GM12891 (cell line): ENCODE measurements at regions not wholly inside any gene's neighbourhood (a gene's known extent, or its start where the extent isn't known, plus 50 kb on each side); places are given as distances from the start of the nearest gene placed in this dataset.
"Not testable (repeated sequence)": the region's sequence is repeated elsewhere in the genome, so short reads cannot be mapped to it uniquely, and the experiment has no call there.

Experiments used
- DNase-seq: peaks from one replicate; pipeline ENCODE4 v3.0.0; 2011; ENCODE audit warnings: low spot score; ENCODE audit not compliant: insufficient read length
- FAIRE-seq: peaks from 2 replicates; lab custom pipeline; 2011; peaks lifted over from hg19 to GRCh38; lab: Jason Lieb, UNC
- PAX5 ChIP-seq: IDR thresholded peaks from 2 replicates; pipeline ENCODE4 v1.6.1; 2011; ENCODE audit warnings: low read length, moderate library complexity, mild to moderate bottlenecking; ENCODE audit not compliant: insufficient read depth, severe bottlenecking
- POLR2A ChIP-seq: IDR thresholded peaks from 2 replicates; pipeline ENCODE4 v1.6.1; 2011; ENCODE audit warnings: low read depth, low read length, control low read depth
- POLR2AphosphoS5 ChIP-seq: IDR thresholded peaks from 2 replicates; pipeline ENCODE4 v1.6.1; 2011; ENCODE audit warnings: low read depth, low read length, control low read depth
- POU2F2 ChIP-seq: IDR thresholded peaks from 2 replicates; pipeline ENCODE4 v1.6.1; 2011; ENCODE audit warnings: low read depth, mild to moderate bottlenecking, control low read depth, low read length, moderate library complexity
- SPI1 ChIP-seq: IDR thresholded peaks from 2 replicates; pipeline ENCODE4 v1.6.1; 2011; ENCODE audit warnings: low read depth, low read length, control low read depth
- TAF1 ChIP-seq: IDR thresholded peaks from 2 replicates; pipeline ENCODE4 v1.6.1; 2011; ENCODE audit warnings: low read depth, low read length, control low read depth

DNA sequence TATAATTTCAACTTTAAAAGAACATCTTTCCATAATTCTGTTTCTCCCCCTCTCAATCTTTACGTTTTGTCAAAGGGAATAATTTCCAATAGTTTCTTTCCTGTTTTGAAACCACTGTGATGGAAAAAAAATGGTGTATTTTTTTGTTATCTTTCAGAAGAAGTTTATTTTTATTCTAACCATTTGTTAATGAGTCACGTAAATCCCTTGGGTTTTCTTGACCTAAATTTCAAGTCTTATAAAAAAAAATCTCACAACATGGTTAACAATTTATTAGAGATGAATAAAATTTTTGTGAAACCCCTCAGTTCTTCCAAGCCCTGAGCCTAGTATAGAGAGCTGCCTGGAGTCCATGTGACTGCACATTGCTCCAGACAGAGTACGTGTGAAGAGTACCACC is 106.1 kb upstream of the FBXL17 start:
- DNase-seq (no peak), FAIRE-seq (no peak)
- no peak for TF ChIP-seq POLR2AphosphoS5
- no peak for TF ChIP-seq SPI1
- no peak for TF ChIP-seq POU2F2
- TF ChIP-seq POLR2A = no peak
- no peak for TF ChIP-seq PAX5
- no peak for TF ChIP-seq TAF1

DNA sequence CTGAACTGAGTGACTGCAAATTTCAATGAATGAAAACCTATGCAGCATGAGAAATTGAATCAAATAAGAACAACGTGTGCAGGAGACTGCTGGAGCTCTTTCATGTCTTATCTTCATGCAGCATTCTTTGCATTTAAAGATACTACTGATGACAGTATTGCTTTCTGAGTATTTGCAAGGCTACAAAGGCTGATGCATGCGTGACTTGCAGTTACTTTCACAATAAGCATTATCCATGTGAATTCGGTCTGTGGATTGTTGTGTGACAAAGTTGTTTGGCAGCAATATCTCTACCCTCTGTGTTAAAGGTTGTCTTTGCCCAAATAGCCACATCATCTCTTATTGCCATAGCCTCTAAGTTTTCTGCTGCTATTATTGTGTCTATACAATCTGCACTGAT is 102.1 kb upstream of the FBXL17 start:
- DNase-seq (no peak), FAIRE-seq (no peak)
- no peak for TF ChIP-seq PAX5
- TF ChIP-seq POLR2A = no peak
- no peak for TF ChIP-seq SPI1
- TF ChIP-seq TAF1 = no peak
- TF ChIP-seq POU2F2 = no peak
- no peak for TF ChIP-seq POLR2AphosphoS5

DNA sequence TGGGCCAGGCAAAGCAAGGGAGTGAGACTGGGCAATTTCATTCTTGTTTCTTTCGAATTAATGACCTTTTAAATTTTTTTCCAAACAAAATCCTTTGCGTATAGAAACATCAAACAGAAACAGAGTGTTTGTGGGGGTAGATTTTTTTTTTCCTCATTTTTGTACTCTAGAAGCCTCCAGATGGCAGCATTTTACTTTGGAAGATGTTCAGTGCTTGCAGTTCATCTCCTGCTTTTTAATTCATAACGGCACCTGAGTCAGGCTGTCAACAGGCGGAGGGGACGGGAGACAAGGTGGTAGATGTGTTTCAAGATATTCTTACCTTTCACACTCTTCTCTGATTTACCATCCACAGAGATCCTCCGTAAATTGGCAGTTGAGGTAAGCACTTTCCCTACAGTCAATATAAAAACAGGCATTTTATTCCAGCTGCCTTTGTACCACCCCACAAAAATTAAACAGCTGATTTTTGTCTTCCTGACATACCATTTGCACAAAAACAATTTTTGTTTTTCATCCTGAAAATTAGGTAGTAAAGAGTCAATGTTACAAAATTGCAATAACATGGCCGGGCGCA is 99.5 kb upstream of the FBXL17 start:
- DNase-seq = no peak
- TF ChIP-seq SPI1 = no peak
- no peak for TF ChIP-seq PAX5
- TF ChIP-seq TAF1 = no peak
- TF ChIP-seq POLR2AphosphoS5 = no peak
- no peak for TF ChIP-seq POLR2A
- no peak for TF ChIP-seq POU2F2
- peak; percentile 84 for FAIRE-seq

DNA sequence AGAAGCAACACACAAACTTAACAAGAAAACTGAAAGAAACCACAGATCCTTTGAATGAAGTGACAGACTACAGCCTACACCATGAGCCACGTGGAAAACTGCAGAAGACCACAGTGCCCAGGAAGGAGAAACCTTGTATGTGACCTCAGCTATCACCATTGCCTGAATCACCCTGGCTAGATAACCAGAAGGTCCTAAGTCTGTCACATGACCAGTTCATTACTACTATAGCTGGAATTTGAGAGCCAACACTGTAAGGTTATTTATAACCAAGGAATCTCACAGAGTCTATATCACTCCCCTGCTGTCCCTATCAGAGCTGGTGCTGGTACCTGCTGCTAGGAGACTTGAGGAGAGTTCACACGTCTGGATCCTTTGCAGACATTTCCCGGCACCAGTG is 90.3 kb upstream of the FBXL17 start:
- no peak for TF ChIP-seq SPI1
- TF ChIP-seq TAF1 = no peak
- no peak for TF ChIP-seq POU2F2
- no peak for TF ChIP-seq POLR2AphosphoS5
- no peak for TF ChIP-seq POLR2A
- no peak for TF ChIP-seq PAX5
- no peak for DNase-seq
- FAIRE-seq = no peak

DNA sequence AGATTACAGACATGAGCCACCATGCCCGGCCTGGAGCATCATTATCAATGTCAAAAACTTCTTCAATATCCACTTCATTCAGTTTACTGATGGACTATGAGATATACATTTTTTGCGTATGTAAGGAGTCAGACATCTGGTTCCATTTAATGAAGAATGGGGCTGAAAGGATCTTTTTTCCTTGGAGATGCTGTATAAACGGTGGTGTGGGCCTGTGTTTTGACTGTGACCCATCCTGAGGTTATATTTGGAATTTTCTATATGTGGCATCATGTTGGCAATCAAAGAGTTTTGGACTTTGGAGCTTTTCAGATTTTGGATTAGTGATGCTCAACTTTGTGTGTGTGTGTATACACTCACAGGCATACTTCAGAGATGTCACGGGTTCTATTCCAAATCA is 85.7 kb upstream of the FBXL17 start:
- TF ChIP-seq PAX5 (no peak), TAF1 (no peak), SPI1 (no peak), POLR2A (no peak), POU2F2 (no peak), POLR2AphosphoS5 (no peak)
- FAIRE-seq = no peak
- DNase-seq = no peak

DNA sequence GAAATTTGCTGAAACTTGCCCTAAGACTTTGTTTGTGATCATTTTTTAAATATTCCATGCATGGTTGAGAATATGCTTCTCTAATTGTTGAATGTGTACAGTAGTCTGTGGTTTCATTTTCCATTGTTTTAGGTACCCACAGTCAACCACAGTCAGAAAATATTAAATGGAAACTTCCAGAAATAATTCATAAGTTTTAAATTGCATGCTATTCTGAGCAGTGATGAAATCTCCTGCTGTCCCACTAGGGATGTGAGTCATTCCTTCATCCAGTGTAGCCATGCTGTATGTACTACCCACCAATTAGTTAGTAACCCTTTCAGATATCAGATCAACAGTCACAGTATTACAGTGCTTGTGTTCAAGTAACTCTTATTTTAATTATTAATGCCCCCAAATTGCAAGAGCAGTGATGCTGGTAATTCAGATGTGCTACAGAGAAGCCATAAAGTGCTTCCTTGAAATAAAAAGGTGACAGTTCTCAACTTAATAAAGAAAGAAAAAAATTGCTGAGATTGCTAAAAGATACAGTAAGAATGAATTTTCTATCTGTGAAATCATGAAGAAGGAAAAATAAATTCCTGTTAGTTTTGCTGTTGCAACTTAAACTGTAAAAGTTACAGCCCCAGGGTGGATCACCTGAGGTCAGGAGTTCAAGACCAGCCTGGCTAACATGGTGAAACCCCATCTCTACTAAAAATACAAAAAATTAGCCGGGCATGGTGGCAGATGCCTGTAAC is 79.9 kb upstream of the FBXL17 start:
- TF ChIP-seq PAX5 (no peak), POU2F2 (no peak), TAF1 (no peak), POLR2AphosphoS5 (no peak), POLR2A (no peak), SPI1 (no peak)
- no peak for DNase-seq
- FAIRE-seq = no peak

DNA sequence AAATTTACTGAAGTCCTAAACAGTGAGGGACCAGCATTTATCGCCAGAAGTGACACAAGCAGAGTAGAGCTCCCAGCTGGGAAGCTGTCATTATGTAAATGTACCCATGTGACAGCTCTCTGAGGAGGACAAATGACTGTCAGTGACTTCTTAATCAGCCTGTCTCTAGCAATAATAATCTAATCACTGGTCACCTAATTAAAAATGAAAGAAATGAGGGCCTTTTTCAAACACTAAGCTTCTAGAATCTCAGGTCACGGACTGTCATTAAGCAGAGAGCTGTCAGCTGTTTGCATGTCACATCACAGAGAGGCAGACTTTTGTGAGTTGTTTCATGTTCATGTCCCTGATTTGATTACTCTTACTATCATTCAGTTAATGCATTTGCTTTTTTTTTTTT is 77.9 kb upstream of the FBXL17 start:
- no peak for TF ChIP-seq POLR2A
- no peak for TF ChIP-seq POLR2AphosphoS5
- no peak for TF ChIP-seq TAF1
- no peak for TF ChIP-seq SPI1
- TF ChIP-seq PAX5 = no peak
- no peak for TF ChIP-seq POU2F2
- FAIRE-seq = no peak
- DNase-seq = no peak

DNA sequence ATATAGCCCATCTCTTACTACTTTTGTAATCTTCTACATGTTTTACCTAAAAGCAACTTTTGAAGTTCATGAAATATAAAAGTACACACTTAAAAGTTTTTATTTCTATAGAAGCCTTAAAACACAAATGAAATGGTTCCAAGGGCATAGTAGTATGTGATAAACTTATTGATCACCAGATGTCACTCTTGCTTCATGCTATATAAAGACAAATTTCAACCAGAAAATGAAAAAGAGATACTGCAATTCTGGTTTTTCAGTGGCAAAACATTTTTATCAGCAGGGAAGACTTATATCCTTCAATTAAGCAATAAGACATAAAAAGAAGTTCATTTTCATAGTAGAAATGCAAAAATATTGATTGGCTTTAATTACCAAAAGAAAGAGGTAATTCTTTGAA is 69.4 kb upstream of the FBXL17 start:
- FAIRE-seq = no peak
- TF ChIP-seq POU2F2 = no peak
- no peak for TF ChIP-seq SPI1
- TF ChIP-seq TAF1 = no peak
- TF ChIP-seq PAX5 = no peak
- TF ChIP-seq POLR2A = no peak
- TF ChIP-seq POLR2AphosphoS5 = no peak
- DNase-seq = no peak

DNA sequence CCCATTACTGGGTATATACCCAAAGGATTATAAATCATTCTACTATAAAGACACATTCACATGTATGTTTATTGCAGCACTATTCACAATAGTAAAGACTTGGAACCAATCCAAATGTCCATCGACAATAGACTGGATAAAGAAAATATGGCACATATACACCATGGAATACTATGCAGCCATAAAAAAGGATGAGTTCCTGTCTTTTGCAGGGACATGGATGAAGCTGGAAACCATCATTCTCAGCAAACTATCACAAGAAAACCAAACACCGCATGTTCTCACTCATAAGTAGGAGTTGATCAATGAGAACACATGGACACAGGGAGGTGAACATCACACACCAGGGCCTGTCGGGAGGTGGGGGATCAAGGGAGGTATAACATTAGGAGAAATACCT is 62.2 kb upstream of the FBXL17 start:
- not testable (repeated sequence) for DNase-seq, FAIRE-seq

DNA sequence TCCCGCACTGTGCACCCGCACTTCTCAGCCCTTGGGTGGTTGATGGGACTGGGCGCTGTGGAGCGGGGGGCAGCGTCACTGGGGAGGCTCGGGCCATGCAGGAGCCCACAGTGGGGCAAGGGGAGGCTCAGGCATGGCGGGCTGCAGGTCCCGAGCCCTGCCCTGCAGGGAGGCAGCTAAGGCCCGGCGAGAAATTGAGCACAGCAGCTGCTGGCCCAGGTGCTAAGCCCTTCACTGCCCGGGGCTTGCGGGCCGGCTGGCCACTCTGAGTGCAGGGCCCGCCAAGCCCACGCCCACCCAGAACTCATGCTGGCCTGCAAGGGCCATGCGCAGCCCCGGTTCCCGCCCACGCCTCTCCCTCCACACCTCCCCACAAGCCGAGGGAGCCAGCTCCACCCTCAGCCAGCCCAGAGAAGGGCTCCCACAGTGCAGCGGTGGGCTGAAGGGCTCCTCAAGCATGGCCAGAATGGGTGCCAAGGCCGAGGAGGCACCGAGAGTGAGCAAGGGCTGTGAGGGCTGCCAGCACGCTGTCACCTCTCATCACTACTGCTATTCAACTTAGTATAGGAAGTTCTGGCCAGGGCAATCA is 60.3 kb upstream of the FBXL17 start:
- FAIRE-seq = not testable (repeated sequence)

More for the DNA sequence above, 60.3 kb upstream of the FBXL17 start:
- DNase-seq = not testable (repeated sequence)
